Stimulated activated CD4-positive, alpha-beta T cell treated with anti-CD3 and anti-CD28 coated beads, Interleukin-12 subunit alpha, Interleukin-12 subunit beta, amount 100 ng/mL, for 48 hours (primary cell): ENCODE measurements at regions not wholly inside any gene's neighbourhood (a gene's known extent, or its start where the extent isn't known, plus 50 kb on each side); places are given as distances from the start of the nearest gene placed in this dataset.
"Not testable (repeated sequence)": the region's sequence is repeated elsewhere in the genome, so short reads cannot be mapped to it uniquely, and the experiment has no call there.

ENCODE experiments used
- DNase-seq, 3 donors: peaks; one replicate each; pipeline ENCODE4 v3.0.0-alpha.2; 2020; ENCODE audit warnings: low read depth in 2 of 3, low spot score in 1 of 3

DNA sequence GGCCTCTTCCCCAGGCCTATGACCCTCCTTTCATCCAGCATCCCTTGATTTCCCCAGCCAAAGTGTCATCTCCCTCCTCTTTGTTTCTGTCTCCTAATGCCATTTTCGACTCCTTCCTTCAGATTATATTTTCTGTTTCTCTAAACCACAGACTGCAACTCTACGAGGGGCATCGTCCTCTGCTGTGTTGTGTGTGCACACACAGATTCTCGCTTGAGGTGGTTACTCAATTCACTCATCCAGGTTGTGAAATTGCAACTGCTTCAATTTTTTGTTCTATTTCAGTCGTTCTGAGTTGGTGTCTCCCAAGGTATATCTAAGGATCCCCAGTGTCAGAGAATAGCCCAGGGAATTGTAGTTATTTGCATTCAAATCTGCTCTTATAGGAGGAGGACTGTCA lies 113.5 kb upstream of the NDUFV2 start:
- DNase-seq, result no peak

DNA sequence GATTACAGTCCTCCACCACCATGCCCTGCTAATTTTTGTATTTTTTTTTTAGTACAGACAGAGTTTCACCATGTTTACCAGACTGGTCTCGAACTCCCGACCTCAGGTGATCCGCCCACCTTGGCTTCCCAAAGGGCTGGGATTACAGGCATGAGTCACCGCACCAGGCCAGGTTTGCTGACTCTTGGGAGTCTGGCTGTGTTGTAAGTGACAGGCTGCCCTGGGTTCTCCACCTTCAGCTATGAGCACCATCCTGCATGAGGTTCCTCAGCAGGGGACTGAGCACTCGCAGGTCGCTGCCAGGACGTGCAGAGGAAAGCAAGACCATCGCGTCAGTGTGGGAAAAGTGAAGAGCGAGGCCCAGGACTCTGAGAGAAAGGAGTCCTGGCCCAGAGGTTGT lies 112.6 kb upstream of the NDUFV2 start:
- DNase-seq, result no peak

DNA sequence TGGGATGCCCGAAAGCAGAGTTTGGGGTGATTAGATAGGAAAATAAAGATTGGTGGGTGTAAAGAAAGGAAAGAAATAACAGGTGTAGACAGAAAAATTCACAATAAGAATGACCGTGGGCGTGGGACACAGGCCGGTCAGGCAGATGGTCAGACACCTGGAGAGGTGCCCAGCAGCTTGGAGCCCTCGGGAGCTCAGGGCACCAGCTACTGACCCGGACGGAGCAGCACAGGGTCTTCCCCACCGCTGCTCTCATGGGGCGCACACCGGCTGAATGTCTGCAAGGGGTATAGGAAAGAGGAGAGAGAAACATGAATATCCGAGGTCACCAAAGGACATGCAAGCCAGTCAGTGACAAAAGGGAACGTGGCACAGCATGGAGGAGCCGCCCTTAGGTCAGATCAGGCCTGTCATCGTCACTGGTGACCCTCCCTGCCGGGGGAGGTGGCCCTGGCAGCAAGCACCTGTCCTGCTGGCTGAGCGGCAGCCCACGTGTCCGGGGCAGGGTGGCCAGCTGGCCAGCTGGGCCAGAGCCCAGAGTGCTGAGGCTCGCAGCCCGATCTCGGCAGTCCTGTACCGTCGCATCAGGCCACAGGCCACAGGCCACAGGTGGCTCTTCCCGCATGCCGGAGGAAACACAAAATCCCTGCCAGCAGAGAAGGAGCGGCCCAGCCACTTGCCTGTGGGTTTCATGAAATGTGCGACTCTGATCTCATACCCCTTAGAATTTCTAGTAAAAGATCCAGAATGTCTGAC lies 112.0 kb upstream of the NDUFV2 start:
- DNase-seq, result no peak

DNA sequence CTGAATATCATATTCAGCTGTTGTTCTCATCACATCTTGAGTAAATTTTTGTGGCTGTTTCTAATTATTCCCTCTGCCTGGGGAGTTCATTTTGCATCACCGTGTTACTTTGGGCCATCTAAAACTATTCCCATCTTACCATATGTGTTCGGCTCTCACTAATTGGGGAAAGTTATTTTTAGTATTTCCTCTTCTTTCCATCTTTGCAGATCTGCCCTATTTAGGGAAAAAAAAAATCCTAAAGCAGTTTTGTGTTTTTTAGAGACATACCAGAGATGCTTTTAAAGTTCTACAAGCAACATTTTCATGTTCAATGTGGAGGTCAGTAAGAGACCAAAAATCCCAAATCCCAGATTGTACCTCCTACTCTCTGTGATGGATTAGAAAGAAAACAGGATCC lies 111.3 kb upstream of the NDUFV2 start:
- DNase-seq, result no peak

DNA sequence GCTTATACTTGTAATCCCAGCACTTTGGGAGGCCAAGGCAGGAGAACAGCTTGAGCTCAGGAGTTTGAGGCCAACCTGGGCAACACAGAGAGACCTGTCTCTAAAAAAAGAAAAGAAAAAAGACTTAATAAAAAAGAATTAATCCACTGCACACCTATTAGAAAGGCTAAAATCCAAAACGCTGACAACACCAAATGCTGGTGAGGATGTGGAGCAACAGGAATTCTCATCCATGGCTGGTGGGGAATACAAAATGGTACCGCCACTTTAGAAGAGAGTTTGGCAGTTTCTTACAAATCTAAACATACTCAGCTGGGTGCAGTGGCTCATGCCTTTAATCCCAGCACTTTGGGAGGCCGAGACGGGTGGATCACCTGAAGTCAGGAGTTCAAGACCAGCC lies 110.0 kb upstream of the NDUFV2 start:
- not testable (repeated sequence) for DNase-seq

DNA sequence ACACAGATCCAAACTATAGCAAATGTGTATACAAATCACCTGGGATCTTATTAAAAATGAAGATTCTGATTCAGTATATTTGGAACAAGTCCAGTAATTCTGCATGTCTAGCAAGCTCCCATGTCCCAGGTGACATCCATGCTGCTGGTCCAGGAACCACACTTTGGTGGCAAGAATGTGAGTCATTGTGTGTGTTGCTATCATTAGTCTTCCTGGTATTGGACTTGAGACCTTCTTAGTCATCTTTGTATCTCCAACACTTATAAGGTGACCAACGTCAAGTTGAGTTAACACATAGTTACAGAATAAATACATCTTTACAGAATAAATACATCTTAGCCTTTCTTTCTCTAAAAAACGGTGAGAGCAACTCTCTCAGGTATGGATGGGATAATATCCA lies 107.9 kb upstream of the NDUFV2 start:
- no peak for DNase-seq

DNA sequence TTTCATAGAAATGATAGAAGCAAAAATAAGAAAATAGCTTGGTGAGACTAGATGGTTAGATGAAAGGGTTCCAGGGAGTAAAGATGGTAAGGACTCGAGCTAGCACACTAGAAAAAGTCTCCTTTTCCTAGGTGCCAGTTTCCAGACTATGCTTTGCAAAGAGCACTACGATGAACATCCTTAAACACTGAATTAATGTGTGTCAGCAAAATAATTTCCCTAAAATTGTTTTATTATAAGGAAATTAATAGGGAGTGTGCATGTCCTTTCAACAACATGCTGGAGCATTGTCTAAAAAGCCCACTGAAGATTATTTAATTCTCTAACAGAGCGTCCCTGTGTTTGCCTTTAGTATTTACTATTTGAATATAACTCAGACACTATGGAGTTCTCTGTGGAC lies 107.4 kb upstream of the NDUFV2 start:
- DNase-seq, result no peak

DNA sequence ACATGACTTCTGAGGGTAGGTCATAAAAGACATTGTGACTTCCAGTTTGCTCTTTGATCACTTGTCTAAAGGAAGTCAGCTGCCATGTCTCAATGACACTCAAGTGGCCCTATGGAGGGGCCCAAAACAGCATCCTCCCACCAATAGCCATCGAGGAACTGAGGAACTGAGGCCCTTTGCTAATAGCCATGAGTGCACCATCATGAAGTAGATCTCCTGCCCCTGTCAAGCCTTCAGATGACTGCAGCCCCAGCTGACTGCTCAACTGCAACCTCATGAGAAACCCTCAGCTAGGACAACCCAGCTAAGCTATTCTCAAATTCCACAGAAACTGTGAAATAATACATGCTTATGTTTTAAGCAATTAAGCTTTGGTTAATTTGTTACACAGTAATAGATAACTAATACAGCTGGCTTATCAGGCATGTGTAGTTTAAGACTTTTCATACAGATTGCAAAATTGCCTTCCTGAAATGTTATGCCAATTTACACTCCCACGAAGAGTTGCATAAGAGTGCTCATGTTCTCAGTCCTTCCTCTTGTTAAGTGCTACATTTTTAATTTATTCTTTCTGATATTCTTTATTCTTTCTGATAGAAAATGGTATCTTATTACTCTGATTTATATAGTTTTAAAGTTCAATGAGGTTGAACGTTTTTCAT lies 105.6 kb upstream of the NDUFV2 start:
- no peak for DNase-seq

DNA sequence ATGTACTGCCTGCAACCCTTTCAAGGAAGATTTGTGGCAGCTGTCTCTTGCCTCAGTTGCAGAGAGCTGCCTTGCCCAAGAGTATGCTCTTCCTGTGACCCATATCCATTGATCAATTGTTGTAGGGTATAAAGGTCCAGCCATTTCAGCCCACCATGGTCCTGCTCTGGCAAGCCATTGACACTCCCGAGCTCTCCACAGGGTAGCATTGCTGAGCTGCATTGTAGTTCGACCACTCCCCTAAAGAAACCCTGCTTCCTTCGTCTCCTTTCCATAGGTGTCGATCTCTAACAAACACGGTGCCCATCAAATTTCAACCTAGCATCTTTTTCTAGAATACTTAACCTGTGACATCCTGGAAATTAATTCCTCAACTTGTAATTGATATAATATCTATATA lies 104.9 kb upstream of the NDUFV2 start:
- DNase-seq, result no peak

DNA sequence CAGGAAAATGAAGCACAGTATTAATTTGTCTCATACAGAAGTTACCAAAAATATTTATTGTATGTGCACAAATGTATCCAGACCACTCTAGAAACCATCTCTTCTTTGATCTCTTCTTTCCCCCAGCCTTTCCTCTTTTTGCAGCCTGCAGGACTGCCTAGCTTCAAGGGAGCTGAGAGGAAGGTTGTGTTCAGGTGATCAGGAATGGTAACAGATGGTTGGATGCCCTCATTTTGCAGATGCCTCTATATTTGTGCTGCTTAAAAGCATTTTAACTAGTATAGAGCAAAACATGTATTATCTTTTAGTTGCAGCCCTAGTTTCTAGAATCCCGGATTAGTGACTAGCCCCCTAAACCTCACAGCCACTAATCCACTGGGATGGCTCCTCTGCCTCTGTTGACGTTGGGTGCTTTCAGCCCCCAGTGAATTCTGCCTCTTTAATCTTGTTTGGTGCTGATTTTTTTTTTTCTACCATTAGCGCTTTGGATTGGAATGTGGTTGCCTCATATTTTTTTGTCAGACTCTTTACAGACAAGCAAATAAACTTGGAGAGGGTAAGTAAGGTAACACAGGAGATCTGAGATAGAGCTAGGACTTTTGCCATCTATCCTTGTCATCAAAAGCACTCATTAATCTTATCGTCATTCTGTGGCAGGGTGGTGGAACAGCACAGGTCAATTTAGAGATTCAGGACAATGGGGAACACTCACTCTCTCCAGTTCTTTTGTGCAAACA lies 103.8 kb upstream of the NDUFV2 start:
- DNase-seq, result no peak

DNA sequence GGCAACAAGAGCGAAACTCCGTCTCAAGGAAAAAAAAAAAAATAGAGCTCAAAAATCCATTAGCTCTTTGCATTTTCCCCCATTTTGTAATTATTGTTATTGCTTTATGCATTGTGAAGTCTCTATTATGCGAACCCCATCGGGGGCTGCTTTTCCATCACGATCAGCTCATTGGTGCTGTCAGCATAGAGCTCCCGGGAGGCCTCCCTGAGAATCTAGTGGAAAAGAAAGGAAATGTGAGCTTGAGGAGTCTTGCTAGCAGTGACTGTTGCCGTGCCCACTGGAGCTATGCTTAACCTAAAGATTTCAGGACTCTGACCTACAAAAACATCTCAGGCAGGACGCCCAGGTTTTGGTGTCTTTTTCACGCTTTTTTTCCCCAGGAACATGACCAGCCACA lies 102.6 kb upstream of the NDUFV2 start:
- DNase-seq, result no peak

DNA sequence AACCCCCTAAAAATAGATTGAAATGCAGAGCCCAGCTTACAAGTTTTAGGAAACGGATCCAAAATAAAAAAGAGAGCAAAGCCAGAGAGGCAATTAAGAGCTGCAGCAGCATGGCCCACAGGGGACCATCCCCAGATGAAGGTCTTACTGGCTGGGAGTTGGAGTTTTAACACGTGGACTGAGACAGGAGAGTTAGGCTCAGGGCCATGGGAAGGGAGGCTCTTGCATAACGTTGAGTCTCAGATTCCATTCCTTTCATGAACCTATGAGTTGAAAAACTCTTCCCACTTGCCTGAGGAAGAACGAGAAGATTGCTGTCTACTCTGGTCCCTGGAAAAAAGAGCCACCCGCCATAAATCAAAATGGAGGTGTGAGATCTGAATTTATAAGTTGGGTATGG lies 101.8 kb upstream of the NDUFV2 start:
- DNase-seq, result no peak

DNA sequence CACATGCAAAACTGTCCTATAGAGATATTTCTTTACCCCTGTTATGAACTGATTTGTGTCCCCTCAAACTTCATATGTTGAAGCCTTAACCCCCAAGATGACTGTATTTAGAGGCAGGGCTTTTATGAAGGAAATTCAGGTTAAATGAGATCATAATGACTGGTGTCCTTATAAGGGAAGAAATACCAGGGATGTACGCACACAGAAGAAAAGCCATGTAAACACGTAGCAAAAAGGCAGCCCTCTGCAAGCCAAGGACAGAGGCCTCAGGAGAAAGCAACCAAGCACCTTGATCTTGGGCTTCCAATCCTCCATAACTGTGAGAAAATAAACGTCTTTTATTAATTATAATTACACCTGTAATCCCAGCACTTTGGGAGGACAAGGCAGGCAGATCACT lies 101.3 kb upstream of the NDUFV2 start:
- no peak for DNase-seq

DNA sequence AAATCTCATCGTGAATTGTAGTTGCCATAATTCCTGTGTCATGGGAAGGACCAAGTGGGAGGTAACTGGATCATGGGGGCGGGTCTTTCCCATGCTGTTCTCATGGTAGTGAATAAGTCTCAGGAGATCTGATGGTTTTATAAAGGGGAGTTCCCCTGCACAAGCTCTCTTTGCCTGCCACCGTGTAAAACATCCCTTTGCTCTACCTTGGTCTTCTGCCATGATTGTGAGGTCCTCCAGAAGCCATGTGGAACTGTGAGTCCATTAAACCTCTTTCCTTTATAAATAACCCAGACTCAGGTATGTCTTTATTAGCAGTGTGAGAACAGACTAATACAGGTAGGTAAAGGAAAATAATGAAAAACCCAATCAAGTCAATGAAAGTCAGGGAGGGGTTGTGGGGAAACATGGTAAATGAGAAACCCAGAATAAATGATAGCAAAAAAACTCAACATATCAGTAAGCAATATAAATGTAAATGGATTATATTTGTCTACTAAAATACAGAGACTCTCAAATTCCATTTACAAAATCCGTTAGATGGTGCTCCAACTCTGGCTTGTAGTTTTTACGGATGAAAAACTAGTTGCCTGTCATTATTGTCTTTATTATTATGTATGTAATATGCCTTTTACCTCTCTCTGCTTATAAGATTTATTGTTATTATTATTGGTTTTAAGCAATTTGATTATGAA lies 98.9 kb upstream of the NDUFV2 start:
- no peak for DNase-seq

DNA sequence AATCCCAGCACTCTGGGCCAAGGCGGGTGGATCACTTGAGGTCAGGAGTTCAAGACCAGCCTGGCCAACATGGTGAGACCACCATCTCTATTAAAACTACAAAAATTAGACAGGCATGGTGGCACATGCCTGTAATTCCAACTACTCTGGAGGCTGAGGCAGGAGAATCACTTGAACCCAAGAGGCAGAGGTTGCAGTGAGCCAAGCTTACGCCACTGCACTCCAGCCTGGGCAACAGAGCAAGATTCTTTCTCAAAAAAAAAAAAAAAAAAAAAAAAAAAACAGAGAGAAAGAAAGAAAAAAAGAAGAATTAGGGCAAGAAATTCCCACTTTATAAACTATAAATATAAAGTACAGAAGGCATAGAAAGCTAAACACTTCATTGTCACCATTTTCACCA lies 98.2 kb upstream of the NDUFV2 start:
- not testable (repeated sequence) for DNase-seq

DNA sequence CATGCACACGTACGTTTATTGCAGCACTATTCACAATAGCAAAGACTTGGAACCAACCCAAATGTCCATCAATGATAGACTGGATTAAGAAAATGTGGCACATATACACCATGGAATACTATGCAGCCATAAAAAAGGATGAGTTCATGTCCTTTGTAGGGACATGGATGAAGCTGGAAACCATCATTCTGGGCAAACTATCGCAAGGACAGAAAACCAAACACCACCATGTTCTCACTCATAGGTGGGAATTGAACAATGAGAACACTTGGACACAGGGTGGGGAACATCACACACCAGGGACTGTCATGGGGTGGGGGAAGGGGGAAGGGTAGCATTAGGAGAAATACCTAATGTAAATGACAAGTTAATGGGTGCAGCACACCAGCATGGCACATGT lies 94.8 kb upstream of the NDUFV2 start:
- not testable (repeated sequence) for DNase-seq

DNA sequence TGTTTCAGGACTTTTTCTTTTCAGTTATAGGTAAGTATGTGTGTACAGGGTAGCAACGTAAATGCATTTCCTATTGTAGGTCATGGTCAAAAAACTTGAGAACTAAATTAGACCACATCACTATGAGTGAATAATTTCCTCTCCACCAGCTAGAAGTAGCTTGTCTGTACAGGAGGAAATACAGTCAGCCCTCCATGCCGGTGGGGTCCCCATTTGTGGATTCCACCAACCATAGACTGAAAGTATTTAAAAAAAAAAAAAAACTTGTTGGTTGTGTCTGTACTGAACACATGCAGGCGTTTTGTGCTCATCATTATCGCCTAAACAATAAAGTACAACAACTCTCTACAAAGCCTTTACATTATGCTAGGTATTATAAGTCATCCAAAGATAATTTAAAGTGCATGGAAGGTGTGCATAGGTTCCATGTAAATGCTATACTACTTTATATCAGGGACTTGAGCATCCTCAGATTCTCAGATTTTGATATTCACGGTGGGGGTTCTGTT lies 94.2 kb upstream of the NDUFV2 start:
- DNase-seq, result no peak

DNA sequence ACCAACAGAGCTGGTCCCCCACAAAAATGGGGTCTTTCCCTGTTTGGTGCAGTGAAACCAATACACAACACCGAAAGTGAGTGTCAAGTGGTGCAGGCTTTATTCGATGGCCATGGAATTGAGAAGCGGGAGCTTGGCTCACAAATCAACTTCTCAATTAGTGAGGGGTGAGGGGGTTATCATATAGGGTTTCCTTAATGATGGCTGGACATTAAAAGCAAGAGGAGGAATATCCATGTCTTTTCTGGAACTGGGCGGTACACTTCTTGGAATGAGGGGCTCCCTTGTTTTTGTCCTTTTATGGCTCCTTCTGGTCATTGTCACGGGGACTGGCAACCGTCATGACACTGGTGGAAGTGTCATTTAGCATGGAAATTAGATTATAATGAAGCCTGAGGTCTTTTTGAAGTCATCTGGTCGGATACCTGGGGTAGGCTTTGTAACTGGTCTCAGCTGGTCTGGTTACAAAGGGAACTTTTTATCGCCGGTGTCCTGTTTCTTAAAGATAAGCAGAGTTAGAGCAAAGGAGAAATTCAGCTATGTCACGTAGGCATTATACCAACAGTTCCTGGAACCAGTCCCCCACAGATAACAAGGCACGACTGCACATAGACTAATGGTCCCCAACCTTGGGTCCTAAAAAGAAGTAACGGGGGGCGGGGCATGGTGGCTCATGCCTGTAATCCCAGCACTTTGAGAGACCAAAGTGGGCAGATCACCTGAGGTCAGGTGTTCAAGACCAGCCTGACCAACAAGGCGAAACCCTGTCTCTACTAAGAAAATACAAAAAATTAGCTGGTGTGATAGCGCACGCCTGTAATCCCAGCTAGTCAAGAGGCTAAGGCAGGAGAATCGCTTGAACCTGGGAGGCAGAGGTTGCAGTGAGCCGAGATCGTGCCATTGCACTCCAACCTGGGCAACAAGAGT lies 93.5 kb upstream of the NDUFV2 start:
- no peak for DNase-seq

DNA sequence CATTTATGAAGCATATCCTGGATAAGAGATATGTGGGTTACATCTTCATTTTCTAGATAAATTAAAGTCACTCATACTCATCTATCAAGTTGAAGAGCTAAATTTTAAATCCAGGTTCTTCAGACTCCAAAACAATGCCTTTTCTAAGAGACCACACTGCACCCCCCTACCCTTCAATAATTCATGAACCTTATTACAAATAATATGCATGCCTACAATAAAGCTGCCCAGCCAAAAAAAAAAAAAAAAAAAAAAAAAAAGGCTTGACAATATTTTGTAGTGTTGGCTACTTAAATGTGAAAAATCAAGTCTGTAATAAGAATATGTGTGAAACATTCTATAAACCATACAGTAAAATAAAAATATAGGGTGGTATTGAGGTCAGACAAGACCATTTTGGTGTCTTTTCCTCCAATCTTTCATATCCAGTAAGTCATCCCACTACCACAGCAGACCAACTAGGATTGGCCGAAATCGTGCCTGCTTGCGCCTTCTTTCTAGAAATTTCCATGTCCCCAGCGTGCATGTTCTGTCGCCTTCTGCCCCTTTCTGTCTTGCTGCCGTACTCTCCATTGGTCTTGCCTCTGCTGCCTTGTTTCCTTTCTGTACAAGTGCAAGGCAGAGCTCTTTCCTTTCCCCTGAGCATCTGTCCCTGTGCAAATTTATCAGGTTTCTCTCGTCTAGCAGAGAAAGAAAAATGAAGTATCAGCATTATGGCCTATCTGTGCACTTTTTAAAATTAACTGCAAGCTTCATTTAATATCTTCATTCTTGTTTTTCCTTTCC lies 92.6 kb upstream of the NDUFV2 start:
- no peak for DNase-seq

DNA sequence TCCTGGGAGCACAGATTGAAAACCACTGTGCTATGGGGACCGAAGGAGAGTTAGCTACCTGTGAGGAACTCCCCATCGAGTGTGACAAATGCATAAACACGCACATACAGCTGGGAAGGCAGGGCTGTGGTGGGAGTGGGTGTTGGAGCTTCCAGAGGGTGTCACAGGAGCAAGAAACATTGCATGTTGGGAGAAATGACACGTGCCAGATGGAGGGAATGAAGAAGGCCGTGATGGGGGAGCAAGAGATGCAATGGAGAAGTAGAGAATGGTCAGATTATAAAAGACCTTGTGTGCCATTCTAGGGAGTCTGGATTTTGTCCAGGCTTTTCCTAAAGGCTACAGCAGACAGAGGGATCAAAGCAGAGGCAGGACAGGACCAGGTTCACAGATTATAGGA lies 91.1 kb upstream of the NDUFV2 start:
- no peak for DNase-seq
